DMS153 treated with DMSO at 0.1 percent for 48 hours (cell line): ENCODE measurements at regions not wholly inside any gene's neighbourhood (a gene's known extent, or its start where the extent isn't known, plus 50 kb on each side); places are given as distances from the start of the nearest gene placed in this dataset.

Source experiments
- DNase-seq: peaks from one replicate; lab custom pipeline; 2025; ENCODE audit not compliant: unreplicated experiment; lab: John Stamatoyannopoulos, UW

- no peak for DNase-seq
These were observed 253.0 kb downstream of the TSHZ3 start for GRCh38 chr19:31096062-31096830.

- no peak for DNase-seq
These were observed 254.0 kb downstream of the TSHZ3 start for GRCh38 chr19:31095100-31095804.

GRCh38 chr19:31092274-31092673 is 257.0 kb downstream of the TSHZ3 start:
- DNase-seq = no peak

GRCh38 chr19:31089681-31090080 is 259.6 kb downstream of the TSHZ3 start:
- no peak for DNase-seq

GRCh38 chr19:31085125-31085524 is 264.1 kb downstream of the TSHZ3 start:
- no peak for DNase-seq

- DNase-seq = no peak
These were observed 266.1 kb downstream of the TSHZ3 start for GRCh38 chr19:31083105-31083504.

GRCh38 chr19:31075146-31075655 is 274.0 kb downstream of the TSHZ3 start:
- DNase-seq = no peak

- no peak for DNase-seq
These were observed 274.8 kb downstream of the TSHZ3 start for GRCh38 chr19:31074199-31075125.

GRCh38 chr19:31073485-31074198 is 275.6 kb downstream of the TSHZ3 start:
- no peak for DNase-seq

- DNase-seq = no peak
These were observed 276.8 kb downstream of the TSHZ3 start for GRCh38 chr19:31072451-31072850.

GRCh38 chr19:31071136-31071855 is 277.9 kb downstream of the TSHZ3 start:
- DNase-seq = no peak

- DNase-seq = no peak
These were observed 278.8 kb downstream of the TSHZ3 start for GRCh38 chr19:31070146-31071065.

GRCh38 chr19:31068268-31068667 is 281.0 kb downstream of the TSHZ3 start:
- DNase-seq = no peak

GRCh38 chr19:31066385-31066784 is 282.9 kb downstream of the TSHZ3 start:
- no peak for DNase-seq

- no peak for DNase-seq
These were observed 284.7 kb downstream of the TSHZ3 start for GRCh38 chr19:31064491-31064890.

- DNase-seq = no peak
These were observed 290.4 kb downstream of the TSHZ3 start for GRCh38 chr19:31058676-31059340.

GRCh38 chr19:31057476-31057875 is 291.8 kb downstream of the TSHZ3 start:
- DNase-seq = no peak

- no peak for DNase-seq
These were observed 293.8 kb downstream of the TSHZ3 start for GRCh38 chr19:31055454-31055853.
